Left colon (tissue), 2 donors: ENCODE measurements at regions not wholly inside any gene's neighbourhood (a gene's known extent, or its start where the extent isn't known, plus 50 kb on each side); places are given as distances from the start of the nearest gene placed in this dataset.

ENCODE experiments used
- ATAC-seq: fragments of 200-7000 bp; cut with Tn5 transposase; one replicate; pipeline ENCODE4 v1.9.1; 2020; ENCODE audit warnings: mild to moderate bottlenecking, moderate library complexity
- DNase-seq, 2 donors: peaks; one replicate each; pipeline ENCODE4 v3.0.0-alpha.2; 2020
- intact Hi-C, 2 donors: fragments of 100-400 bp; cut with DNase I in 1 of 2; cut with micrococcal nuclease in 1 of 2; formaldehyde crosslinking; loops; one replicate each; pipeline versions ENCODE4 v1.11.2 to v1.14.0; 2022; cut with DNase I, micrococcal nuclease
- donor health status: DM: no; HTN: no; CAD: no.
- donor health status: DM: yes; HTN: yes; CAD: no.

GRCh38 chr20:50282592-50283241 lies 92.1 kb downstream of the CEBPB start:
- DNase-seq (no peak), ATAC-seq (no peak)
- intact Hi-C loops = no loop called here

- no peak for DNase-seq
- no peak for ATAC-seq
- intact Hi-C loops = no loop called here
Observed at GRCh38 chr20:50283370-50283769, 92.7 kb downstream of the CEBPB start.

- intact Hi-C loops = no loop called here
- ATAC-seq (peak; percentile 55), DNase-seq (no peak)
Observed at GRCh38 chr20:50283922-50284810, 93.5 kb downstream of the CEBPB start.

- ATAC-seq (no peak), DNase-seq (no peak)
- intact Hi-C loops = no loop called here
Observed at GRCh38 chr20:50284811-50285375, 94.3 kb downstream of the CEBPB start.

- no peak for ATAC-seq
- DNase-seq = no peak
- intact Hi-C loops = no loop called here
Observed at GRCh38 chr20:50285376-50286173, 94.9 kb downstream of the CEBPB start.

- intact Hi-C loops = no loop called here
- DNase-seq (no peak), ATAC-seq (no peak)
Observed at GRCh38 chr20:50286174-50286511, 95.5 kb downstream of the CEBPB start.

GRCh38 chr20:50286609-50287008 lies 96.0 kb downstream of the CEBPB start:
- intact Hi-C loops = no loop called here
- no peak for ATAC-seq

GRCh38 chr20:50287512-50287911 lies 96.9 kb downstream of the CEBPB start:
- intact Hi-C loops = no loop called here
- no peak for DNase-seq
- no peak for ATAC-seq

More at GRCh38 chr20:50286609-50287008, 96.0 kb downstream of the CEBPB start:
- no peak for DNase-seq

GRCh38 chr20:50288128-50288623 lies 97.5 kb downstream of the CEBPB start:
- ATAC-seq (no peak), DNase-seq (no peak)
- intact Hi-C loops = no loop called here

- no peak for DNase-seq
- intact Hi-C loops = no loop called here
- ATAC-seq = no peak
Observed at GRCh38 chr20:50289581-50289980, 99.0 kb downstream of the CEBPB start.

GRCh38 chr20:50290112-50290511 lies 99.5 kb downstream of the CEBPB start:
- ATAC-seq (no peak), DNase-seq (no peak)
- intact Hi-C loops = no loop called here

- ATAC-seq (no peak), DNase-seq (no peak)
- intact Hi-C loops = no loop called here
Observed at GRCh38 chr20:50290808-50291207, 100.2 kb downstream of the CEBPB start.

GRCh38 chr20:50291254-50292078 lies 100.8 kb downstream of the CEBPB start:
- intact Hi-C loops = no loop called here
- DNase-seq (no peak), ATAC-seq (no peak)

GRCh38 chr20:50292079-50292590 lies 101.5 kb downstream of the CEBPB start:
- ATAC-seq (no peak), DNase-seq (no peak)
- intact Hi-C loops = no loop called here

- DNase-seq (peak; percentile 77 to 91), ATAC-seq (peak; percentile 65)
- intact Hi-C loops = no loop called here
Observed at GRCh38 chr20:50292591-50293283, 102.1 kb downstream of the CEBPB start.

GRCh38 chr20:50293284-50294139 lies 102.9 kb downstream of the CEBPB start:
- no peak for DNase-seq
- intact Hi-C loops = no loop called here
- ATAC-seq = peak; percentile 39
